ENCODE measurements at regions not wholly inside any gene's neighbourhood (a gene's known extent, or its start where the extent isn't known, plus 50 kb on each side); places are given as distances from the start of the nearest gene placed in this dataset.
"Not testable (repeated sequence)": the region's sequence is repeated elsewhere in the genome, so short reads cannot be mapped to it uniquely, and the experiment has no call there.

DNA sequence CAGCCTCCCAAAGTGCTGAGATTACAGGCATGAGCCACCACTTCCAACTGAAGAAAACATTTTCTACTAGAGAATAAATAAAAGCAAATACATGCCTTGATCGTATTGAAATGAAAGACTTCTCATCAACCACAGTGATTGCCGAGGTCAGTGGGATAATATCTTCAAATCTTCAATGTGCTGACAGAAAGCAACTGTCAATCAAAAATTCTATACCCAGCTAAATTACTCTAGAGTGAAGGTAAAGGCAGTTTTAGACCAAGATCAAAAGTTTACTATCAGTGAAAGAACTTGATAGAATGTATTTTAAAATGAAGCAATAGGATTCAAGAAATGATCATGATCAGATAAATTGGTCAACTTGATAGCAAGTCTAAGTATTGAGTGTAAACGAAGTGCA, 130.6 kb downstream of the BRD1 start:
- DNase-seq (ENCODE audit: low spot score) = no peak

DNA sequence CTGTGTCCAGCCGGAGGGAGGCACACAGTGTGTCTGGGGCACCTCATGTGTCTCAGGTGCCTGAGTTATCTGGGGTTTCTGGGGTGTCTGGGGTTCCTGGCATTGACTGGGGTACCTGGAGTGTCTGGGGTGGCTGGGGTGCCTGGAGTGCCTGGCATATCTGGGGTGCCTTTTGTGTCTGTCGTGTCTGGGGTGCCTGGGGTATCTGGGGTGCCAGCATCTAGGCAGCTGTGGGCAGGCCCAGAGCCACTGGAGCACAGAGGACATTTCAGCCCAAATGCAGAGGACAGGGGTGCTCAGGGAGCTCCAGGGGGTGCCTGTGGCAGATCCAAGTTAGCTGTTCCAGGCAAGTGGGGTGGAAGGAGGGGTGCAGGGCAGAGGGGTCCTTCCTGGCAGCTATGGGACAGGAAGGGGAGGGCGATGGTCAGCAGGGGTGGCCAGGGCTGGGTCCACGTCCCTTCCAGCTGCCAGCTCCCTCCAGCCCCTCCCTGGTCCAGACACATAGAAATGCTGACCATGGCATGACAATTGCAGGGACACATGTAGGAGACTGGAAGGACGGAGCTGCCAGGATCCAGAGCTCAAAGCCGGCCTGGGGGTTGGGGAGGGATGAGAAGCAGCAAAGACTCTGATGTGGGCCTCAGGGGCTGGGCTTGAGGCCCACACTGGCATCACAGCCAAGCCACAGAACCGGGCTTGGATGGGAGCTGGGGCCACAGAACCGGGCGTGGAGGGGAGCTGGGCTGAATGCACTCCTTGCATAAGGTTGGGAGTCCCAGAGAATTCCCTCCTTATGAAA, 133.0 kb downstream of the BRD1 start:
- DNase-seq (ENCODE audit: low spot score) = no peak

DNA sequence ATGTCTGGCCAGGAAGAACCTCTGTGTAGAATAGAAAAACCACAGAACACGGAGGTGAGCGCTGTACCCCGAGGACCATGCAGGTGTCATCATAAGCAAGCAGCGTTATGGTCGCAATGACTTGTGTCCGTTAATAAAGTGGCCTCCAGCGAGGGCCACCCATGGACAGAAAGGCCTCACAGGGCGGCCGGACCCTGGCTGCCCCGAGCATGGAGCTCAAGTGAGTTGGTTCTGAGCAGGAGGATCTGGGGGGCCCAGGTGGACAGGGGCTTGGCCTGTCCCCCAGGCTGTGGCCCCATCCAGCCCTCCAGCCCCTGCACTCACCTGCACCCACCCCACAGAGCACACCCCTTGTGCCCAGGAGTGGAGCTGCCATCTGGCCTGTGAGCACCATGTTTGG, 133.8 kb downstream of the BRD1 start:
- DNase-seq (ENCODE audit: low spot score) = no peak

GRCh38 chr22:49693416-49693815, 134.3 kb downstream of the BRD1 start:
- no peak for DNase-seq (ENCODE audit: low spot score)

DNA sequence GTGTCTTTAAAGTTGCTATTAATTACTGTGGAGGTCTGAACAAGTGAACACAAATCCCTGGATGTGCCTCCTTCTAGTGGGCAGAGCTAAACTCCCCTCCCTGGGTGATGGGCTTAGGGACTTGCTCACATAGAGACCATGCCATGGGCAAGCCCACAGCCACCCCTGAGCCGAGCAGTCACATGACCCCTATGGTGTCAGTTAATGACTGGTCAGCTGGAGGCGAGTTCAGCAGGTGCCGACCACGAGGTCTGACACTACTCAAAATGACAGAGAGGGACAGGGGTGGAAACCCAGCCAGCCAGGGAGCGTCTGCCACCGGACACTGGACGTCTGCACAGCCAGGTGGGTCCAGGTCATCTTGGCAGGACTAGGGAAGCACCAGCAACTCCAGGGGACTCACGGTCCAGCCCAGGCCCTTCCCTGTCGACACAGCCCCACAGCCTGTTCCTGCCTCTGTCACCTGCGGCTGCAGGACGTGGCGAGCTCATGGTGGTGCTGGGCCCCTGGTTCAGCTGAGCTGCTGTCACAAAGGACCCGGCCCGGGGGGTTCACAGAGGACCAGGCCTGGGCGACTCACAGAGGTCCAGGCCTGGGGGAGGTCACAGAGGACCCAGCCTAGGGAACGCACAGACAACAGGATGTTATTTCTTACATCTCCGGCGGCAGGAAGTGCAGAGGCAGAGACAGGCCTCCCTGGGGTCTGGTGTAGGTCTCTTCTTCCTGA, 135.0 kb downstream of the BRD1 start:
- no peak for DNase-seq (ENCODE audit: low spot score)

DNA sequence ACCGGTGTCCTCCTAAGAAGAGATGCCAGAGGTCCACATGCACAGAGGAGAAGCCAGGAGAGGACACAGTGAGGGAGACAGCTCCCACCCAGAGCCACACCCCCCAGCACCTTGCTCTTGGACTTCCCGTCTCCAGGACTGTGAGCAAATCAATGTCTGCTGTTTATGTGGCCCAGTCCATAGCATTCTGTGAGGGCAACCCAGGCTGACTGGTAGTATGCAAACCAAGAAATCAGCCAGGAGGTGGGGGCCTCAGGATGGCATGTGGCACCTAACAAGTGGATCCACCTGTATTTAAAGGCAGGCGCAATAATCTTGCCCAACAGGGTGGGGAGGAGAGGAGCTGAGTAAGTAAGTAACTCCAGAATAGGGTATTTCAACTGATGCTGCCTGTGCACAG, 136.4 kb downstream of the BRD1 start:
- DNase-seq (ENCODE audit: low spot score) = no peak

DNA sequence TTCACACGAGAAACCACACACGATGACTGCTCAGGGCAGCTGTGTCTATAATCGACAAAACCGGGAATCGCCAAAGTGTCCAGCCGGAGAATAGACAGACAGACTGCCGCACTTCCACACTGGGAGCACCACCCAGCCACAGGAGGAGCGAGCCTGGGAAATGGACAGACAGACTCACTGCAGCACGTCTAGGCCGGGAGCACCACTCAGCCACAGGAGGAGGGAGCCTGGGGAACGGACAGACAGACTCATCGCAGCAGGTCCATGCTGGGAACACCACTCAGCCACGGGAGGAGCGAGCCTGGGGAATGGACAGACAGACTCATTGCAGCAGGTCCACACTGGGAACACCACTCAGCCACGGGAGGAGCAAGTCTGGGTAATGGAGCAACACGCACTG, 137.2 kb downstream of the BRD1 start:
- DNase-seq (ENCODE audit: low spot score) = no peak

DNA sequence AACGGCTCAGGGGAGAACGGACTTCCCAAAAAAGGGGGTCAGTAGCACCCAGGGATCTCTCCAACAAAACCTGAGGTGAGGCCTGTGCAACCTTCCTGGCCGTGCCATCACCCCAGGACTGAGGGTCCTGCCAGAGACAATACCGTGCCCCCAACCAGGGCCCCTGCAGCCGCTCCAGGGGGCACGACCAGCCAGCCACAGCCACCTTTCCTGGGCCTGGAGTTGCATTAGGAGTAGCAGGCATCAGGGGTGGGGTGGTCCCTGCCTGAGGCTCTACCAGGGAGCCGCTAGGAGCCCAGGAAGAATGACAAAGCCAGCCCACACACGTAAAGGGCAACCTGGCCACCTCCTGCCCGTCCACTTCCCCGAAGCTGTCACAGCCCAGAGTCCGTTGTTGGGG, 137.8 kb downstream of the BRD1 start:
- DNase-seq (ENCODE audit: low spot score) = no peak

- no peak for DNase-seq (ENCODE audit: low spot score)
These were observed 138.4 kb downstream of the BRD1 start for GRCh38 chr22:49689255-49689770.

- DNase-seq (ENCODE audit: low spot score) = no peak
These were observed 139.0 kb downstream of the BRD1 start for GRCh38 chr22:49688516-49689254.

DNA sequence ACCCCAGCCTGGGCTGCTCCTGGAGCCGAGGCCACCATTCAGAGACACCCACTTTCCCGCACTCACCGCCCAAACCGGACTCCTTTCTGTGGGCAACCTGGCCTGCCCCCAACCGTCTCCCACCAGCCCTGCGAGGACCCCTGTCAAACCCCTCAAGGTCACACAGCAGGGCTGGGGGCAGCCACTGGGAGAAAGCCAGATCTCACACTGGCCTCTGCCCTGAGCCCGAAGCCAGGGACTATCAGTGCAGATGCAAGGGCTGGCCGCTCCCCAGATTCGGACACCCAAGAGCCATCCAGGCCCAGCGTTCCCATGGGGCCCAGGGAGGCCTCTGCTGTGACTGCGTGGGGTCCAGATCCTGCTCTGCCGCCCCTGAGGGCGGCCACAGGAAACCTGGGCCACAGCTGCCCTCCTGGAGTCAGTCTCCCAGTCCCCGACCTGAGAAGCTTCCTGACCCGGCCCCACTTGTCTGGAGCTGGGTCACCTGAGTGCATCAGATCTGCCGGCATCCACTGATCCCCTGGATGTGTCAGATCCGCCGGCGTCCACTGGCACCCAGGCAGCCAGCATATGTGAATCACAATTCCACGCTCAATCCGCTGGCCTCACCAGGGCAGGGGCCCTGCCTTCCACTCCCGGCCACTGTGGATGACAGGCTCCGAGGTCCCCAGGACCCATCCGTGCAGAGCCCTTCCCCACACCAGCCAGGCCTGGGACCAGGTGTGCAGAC, 139.7 kb downstream of the BRD1 start:
- no peak for DNase-seq (ENCODE audit: low spot score)

GRCh38 chr22:49687333-49687732, 140.3 kb downstream of the BRD1 start:
- DNase-seq (ENCODE audit: low spot score) = no peak

GRCh38 chr22:49686495-49687219, 141.0 kb downstream of the BRD1 start:
- no peak for DNase-seq (ENCODE audit: low spot score)

GRCh38 chr22:49685686-49686085, 142.0 kb downstream of the BRD1 start:
- DNase-seq (ENCODE audit: low spot score) = no peak

- DNase-seq (ENCODE audit: low spot score) = no peak
These were observed 142.6 kb downstream of the BRD1 start for GRCh38 chr22:49685116-49685515.

DNA sequence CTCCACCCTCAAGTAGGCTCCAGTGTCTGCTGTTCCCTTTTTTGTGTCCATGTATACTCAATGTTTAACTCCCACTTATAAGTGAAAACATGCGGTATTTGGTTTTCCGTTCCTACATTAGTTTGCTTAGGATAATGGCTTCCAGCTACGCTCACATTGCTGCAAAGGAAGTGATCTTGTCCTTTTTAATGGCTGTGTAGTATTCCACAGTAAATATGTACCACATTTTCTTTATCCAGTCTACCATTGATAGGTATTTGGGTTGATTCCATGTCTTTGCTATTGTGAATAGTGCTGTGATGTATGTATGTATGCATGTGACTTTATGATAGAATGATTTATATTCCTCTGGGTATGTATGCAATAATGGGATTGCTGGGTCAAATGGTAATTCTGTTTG, 144.6 kb downstream of the BRD1 start:
- no peak for DNase-seq (ENCODE audit: low spot score)

- DNase-seq (ENCODE audit: low spot score) = not testable (repeated sequence)
These were observed 146.9 kb downstream of the BRD1 start for GRCh38 chr22:49680819-49681218.

- no peak for DNase-seq (ENCODE audit: low spot score)
These were observed 148.9 kb downstream of the BRD1 start for GRCh38 chr22:49678842-49679170.

DNA sequence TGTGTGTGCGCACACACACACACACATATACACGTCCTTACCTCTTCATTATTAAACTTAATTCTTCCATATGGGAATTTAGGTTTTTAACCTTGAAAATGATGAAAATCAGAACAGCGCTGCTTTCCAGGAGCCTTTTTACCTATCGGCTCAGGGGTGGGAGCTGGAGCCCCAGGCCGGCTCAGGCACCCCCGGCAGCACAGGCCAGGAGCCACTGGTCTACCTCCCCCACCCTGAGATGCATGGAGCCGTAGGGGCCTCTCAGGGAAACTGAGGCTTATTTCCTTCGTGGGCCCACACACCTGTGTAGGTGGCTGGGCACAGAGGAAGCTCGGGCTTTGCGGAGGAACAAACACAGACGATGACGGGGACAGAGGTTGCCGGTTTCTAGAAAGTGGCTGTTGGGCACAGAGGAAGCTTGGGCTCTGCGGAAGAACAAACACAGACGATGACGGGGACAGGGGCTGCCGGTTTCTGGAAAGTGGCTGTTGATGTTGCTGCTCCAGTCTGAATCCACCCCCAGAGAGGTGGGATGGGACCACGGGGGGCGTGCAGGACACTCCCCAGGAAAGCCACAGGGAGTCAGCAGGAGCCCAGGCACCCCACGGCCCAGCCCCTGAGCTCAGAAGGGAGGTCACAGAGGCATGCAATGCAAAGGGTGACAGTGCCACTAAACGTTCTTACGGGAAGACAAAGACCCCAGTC, 149.4 kb downstream of the BRD1 start:
- DNase-seq (ENCODE audit: low spot score) = no peak

DNA sequence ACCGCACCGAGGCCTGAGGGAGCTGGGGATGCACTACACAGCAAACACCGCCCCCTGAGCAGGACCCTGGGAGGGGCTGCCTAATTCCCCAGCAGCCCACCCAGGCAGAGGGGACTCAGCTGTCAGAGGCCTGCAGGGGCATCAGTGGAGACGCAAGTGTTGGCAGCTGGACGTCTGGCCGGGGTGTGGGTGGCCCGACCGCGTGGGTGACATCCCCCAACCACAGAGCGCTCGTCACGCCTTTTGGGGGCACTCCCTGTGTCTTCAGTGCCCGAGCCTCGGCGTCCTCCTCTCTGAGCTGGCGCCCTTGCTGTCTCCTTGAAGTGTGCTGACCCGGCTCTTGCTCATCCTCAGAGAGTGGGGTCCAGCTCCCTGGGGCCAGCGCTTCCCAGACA, 150.2 kb downstream of the BRD1 start:
- DNase-seq (ENCODE audit: low spot score) = no peak
